NCI-H460 (cell line): ENCODE measurements at regions not wholly inside any gene's neighbourhood (a gene's known extent, or its start where the extent isn't known, plus 50 kb on each side); places are given as distances from the start of the nearest gene placed in this dataset.

Experiments
- DNase-seq: peaks from one replicate; pipeline ENCODE4 v3.0.0-alpha.2; 2016; ENCODE audit warnings: low read depth; ENCODE audit errors: extremely low read depth

DNA sequence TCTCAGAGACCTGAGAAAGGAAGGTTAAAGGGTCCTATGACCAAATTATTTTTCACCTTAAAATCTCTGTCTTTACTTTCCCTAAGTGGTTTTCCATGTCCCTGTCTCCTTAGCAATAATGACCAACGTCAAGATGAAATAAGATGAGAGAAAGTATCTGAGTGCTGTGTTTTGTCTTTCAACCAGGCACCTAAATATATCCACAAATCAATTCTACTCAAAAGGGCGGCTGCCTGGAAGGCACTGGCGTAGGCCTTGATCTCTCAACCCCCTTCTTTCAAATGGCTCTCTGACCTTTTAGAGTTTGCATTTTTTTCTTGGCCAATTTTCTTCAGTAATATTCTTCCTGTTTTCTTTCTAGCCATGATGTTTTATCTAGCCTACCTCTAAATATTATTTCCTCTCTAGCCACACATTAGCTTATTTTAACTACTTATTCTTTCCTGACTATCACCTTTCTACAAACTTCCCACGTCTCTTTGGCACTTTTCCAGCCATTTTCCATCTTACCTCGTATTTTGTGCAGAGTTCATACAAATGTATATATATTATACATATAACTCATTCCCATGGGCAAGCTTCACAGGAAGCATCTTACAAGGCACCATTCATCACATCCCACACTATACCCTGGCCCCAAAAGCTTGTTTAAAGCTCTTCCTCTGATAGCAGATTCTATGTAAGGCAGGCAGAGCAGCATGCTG, 204.5 kb downstream of the SNX18 start:
- no peak for DNase-seq

DNA sequence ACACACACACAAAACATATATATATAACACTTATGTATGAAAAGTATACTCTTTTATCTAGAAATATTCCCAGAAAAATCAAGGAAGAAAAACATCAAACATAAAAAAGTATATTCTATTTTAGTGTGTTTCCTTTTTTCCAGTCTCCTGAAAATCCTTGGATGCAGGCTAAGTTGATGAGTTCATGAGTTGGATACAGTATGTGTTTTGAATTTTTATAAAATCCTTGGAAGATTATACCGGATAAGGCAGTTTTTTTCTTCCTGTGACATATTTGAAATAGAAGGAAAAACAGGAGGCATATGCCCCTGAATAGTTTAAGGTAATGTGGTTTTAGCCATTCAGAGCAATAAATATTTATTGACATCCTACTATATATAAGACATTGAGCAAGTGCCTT, 203.6 kb downstream of the SNX18 start:
- DNase-seq = no peak

DNA sequence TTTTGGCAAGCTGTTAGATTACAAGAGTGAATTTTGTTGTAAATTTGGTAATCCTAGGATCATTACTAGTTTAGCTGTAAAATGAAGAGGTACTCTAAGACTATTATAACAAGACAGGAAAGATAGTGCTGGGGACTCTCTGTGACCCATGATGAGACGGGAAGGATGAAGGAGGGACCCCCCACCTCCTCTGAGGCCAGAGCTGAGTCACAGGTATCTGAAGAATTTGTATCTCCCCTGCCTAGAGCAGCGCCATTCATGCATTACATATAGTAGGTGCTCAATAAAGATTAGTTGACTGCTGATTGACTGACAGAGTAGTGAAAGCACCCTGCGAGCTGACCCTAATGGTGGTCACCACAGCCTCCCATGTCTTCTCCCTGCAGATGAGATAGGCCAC, 202.8 kb downstream of the SNX18 start:
- no peak for DNase-seq

DNA sequence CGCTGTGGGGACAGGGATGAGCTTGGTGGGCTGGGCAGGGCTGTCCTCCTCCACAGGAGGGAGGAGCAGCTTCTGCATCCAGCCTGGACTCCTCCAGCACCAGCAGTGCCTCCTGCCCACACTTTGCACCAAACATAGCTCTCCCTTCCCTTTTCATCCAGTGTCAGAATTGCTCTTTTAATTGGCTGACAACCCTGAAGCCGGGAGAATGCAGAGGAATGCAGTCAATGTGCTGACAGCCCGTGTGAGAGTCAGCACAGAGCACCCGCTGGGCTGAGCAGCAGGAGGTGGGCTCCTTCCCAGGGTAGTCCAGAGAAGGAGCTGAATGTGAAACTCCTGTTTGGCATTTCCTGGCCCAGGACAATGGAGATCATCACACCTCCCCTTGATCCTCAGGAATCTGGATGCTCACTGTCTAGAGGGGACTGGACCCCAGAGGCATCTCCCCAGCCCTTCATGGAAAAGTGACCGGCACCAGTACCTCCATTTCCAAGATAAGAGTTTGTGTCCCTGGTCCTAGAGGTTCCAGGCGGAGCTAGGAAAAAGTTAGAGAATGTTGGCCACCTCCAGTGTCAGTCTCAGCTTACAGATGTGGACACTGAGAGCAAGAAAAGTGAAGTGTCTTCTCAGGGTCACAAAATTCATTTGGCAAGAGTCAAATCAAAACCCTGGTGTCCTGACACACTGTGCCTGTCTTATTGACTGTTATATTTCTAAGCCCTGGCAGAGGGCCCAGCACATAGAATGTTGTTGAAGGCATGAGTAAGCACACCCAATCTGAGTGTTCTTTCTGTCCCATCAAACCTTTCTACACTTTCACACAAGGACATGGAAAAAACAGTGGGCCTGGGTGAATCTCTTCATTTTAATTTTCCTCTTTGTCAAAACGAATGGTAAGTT, 202.1 kb downstream of the SNX18 start:
- no peak for DNase-seq

DNA sequence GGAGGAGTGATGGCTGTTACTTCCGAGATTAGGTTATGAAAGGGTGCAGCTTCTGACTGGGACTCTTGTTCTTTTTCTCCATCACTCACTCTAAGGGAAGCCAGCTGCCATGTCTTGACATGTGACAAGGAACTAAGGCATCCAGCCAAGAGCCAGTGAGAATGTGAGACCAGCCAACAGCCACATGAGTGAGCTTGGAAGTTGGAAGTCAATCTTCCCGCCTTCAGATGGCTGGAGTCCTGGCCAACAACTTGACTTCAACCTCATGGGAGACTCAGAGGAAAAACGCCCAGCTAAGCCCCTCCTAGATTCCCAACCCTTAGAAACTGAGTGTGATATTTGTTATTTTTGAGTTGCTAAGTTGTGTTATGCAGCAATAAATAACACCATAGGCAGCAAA, 201.1 kb downstream of the SNX18 start:
- DNase-seq = no peak

DNA sequence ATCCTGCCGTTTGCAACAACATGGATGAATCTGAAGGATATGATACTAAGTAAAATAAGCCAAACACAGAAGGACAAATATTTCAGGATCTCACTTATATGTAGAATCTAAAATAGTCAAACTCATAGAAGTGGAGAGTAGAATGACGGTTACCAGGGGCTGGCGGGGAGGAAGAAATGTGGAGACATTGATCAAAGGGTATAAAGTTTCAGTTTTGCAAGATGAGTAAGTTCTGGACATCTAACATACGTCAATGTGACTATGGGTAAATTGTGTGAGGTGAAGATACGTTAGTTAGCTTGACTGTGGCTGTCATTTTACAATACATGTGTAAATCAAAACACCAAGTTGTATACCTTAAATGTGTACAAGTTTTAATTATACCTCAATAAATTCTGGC, 200.3 kb downstream of the SNX18 start:
- no peak for DNase-seq

DNA sequence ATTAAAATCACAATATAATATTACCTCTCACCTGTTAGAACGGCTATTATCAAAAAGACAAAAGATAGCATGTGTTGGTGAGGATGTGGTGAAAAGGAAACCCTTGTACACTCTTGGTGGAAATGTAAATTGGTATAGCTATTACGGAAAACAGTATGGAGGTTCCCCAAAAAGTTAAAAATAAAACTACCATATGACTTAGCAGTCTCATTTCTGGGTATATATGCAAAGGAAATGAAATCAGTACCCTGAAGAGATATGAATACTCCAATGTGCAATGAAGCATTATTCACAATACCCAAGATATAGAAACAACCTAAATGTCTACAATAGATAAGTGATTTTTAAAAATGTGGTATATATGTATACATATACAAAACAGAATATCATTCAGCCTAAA, 199.9 kb downstream of the SNX18 start:
- DNase-seq = no peak

DNA sequence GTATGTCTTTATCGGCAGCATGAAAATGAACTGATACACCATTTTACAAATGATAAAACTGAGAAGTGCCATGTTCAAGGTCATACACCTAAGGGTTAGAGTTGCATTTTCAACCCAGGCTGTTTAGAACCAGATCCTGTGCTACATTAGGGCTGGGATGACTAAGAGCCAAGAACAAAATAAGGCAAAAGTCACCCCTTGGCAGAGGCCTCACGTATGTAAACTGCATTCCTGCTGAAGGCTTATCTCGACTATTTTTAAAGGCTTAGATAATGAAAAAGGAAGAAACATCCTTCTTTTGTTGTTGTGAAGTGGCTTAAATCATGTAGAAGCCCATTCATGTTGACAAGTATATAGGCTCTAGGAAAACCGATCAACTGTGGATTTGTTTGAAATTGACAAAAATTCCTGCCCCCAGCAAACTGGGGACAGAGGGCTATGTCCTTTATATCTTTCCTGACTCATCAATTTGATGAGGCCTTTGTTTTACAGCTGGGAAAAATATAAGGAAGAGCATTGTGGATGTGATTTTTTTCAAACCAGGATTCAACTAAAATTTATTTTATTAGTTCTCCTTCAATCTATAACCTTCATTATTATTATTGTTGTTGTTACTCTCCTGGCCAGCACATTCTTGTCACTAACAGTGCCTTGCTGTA, 196.5 kb downstream of the SNX18 start:
- DNase-seq = no peak

DNA sequence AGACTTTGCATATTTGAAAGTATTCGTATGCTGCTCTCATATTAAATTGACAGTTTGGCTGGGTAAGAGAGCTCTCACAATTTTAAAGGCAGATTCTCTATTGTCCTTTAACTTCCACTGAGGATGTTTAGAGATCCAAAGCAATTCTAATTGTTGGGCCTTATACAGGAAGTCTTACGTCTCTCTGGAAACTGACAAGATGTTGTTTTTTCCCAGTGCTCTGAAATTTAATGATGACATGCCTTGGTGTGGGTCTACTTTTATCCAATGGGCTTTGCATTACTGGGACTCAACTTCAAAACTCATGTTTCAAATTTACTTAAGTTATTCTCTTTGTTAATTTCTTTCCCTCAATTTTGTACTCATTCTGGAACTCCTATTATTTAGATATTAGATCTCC, 191.5 kb downstream of the SNX18 start:
- no peak for DNase-seq

DNA sequence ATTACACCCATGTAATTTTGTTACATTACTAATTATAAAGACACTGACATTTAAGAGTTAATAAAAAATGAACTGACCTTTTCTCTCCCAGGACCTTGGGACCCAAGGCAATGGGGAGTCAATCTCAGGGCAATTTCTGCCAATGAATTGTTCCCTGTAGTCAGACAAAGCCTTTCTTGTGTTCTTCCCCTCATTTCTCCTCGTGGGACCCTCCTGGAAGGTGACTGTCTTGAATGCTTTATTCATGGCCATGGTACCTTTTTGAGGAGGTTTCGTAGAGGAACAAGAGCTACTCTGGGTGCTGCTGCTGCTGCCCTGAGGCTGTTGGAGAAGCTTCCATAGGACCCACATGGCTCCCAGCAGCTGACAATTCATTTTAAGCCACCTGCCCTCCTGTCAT, 190.3 kb downstream of the SNX18 start:
- no peak for DNase-seq

DNA sequence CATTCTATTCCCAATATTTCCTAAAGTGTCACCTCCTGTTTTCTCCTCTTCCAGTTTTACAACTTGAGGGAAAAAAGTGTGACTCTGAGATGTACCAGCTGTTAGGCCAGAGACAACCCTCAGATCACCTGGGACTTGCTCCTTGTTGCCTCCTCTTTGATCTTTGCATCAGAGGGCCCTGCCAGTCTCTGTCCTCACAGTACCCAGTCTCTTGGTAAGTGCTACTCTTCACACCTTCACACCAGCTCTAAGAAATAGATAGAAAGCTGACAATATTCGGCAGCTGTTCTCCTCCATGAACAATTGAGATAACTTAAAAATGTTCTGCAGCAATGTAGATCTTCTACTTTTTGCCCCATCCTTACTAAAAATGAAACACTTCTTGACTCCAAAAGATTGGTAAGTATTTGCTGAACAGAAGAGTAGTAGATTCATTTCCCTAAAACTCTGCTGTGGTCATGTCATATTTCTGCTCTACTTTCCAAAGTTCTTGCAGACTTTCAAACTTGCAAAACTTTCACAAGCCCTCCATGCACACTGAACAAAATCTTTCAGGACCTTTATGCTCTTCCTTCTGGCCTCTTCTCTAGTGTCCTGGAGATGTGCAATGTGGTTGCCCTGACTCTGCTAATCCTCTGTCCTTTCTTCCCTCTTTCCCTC, 188.6 kb downstream of the SNX18 start:
- no peak for DNase-seq

DNA sequence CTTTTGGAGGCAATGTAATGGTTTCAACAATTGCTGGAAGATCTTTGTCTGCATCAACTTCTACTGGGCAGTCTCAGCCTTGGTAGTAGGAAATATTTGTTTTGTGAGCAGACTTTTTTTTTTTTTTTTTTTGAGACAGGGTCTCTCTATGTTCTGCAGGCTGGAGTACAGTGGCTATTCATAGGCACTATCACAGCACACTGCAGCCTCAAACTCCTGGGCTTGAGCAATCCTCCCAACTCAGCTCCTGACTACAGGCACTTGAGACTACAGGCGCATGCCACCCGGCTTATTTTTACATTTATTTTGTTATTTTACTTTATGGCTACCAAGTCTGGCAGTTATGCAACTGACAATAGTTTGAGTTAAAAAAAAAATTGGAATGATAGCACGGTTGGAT, 187.3 kb downstream of the SNX18 start:
- DNase-seq = no peak

DNA sequence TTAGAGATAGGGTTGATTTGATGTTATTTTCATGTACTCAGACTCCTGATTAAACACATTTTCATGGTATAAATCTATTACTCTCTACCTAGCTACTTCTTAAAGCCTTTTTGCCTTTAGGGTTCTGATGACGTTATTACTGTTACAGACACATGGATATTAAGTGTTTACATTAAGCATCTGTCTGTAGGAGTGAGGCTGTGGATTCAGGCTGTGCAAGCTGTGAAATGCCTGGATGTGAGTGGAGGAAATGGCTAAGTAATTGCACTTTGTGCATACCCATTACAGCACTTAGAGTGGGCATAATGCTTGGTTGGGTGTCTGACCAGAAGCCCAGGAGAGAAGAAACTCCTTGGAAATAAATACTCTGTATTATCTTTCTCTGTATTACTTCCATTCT, 186.8 kb downstream of the SNX18 start:
- no peak for DNase-seq

DNA sequence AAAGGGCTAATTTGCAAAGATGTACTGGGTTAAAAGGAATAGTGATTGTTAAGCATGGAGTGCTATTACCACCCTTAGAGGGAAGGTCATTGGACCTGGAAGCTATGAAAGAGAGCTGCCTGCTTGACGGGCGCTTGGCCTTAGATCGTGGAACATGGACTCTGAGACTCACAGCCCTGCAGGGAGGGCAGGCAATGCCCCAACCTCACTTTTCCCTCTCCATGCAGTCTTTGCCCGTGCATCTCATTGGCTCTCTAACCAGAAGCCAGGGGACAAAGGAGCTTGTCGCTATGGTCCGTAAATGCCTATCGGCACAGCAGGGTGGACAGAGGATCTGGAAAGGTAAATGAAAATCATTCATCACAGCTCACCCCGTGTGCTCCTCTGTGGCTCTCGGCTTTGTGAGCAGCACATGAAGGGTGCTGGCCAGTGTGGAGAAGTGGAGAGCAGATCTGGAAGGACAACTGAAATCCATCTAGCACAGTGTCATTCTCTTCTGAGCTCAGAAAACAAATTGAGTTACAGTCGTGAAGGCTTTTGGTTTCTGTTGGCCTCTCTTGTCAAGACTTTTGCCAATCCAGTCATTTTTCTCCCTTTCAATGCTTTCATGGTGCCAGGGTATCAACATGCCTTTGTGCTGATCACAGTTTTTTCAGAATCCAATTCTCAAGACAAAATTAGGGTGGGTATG, 186.2 kb downstream of the SNX18 start:
- no peak for DNase-seq

DNA sequence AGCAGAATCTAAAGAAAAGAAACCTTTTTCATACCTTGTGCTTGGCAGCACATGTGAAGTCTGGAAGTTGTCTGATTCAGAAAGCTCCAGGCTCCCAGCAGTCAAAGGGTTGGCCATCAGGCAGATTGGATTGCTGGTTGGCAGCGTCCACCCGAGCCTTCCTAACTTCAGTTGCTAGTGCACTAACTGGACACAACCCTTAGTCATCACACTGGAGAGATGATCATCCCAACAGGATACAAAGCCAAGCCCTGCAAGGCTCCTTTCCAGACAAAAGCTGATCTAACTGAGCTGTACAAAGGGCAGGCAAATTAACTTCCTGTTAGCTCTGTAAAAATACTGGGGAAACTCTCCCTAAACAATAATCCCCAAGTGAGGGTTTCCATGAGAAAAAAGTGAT, 185.6 kb downstream of the SNX18 start:
- DNase-seq = no peak

DNA sequence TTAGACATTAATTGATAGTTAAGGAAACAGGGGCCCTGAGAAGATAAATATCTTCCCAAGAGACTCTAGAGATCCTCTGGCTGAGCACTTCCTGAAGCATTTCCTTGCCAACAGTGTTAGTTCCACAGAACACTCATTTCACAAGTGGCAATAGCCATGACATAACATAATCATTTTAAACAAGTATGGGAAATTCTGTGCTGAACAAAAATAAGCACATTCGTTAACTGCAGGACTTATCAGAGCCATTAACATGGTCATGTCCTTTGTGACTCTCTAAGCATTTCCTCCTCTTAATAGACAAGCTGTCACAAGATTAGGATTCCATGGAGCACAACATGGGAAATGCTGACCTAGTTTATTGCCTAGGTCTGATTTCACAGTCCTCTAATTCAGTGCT, 184.9 kb downstream of the SNX18 start:
- no peak for DNase-seq

DNA sequence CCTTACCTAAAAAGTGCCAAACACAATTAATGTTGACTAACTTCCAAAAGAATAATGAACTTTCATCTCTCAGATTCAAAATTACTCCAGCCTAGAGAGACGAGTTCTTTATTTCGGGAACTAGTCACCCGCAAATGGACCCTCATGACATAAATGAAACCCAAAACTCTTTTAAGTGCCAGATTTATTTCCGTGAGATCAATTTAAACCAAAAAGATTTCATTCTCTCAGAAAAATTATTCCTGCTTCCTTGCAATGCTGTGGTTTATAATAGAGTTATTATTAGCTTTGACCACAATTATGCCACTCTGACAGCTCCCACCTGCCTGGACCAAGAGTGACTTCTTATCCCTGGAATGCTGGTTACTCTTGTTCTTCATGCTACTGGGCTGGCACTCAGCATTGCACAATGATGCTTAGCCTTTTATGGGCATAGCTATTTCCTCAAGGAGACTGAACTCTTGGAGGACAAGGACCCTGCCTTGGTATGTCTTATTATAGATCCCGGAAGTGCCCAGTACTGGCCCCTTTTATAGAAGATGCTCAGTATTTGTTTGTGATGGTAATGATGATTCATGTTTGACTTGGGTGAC, 183.5 kb downstream of the SNX18 start:
- no peak for DNase-seq

DNA sequence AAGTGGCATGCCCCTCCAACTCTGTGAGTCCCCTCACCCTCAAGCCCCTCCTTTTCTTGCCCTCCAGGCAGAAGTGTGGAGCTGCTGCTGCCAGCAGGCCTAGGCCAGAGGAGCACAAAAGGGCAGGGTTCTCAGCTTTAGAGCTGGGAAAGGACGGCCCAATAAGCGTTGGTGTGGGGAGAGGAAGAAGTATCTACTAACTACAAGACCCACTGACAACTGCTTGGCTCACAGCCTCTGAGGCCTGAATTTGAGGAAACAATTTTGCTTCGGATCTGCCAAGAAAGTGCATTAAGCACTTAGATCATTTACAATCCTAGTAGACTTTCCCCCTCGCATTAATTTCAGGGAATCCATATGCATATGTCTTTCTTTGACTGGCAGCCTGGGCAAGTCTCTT, 179.4 kb downstream of the SNX18 start:
- no peak for DNase-seq

DNA sequence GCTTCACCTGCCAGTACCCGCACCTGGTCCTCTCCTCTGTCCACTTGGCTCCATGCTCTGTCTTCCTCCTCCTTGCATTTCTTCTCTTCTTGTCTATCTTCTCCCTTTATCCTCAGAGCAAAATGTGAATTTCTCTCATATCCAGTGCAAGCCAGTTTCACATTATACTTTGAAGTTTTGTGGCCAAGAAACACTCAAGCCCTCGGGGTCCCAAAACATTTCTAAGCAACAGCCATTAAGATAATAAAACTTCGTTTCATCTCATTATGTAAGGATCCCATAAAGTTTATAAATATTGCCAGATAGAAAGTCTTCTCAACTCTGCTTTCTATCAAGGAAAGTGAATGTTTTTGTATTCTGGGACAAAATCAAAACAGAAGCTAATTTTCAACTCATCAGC, 178.8 kb downstream of the SNX18 start:
- no peak for DNase-seq
